ENCODE measurements at regions not wholly inside any gene's neighbourhood (a gene's known extent, or its start where the extent isn't known, plus 50 kb on each side); places are given as distances from the start of the nearest gene placed in this dataset.

GRCh38 chr22:48098243-48098920, 1335.9 kb downstream of the TBC1D22A start:
- TF ChIP-seq EZH2 (IDR thresholded peaks at IDR 0.05; ENCODE audit: low read length, unreplicated experiment) (no peak), CTCF (conservative IDR thresholded peaks at IDR 0.05; ENCODE audit: low read depth, low read length) (no peak), EZH2phosphoT487 (IDR thresholded peaks at IDR 0.05; ENCODE audit: borderline replicate concordance, low read length) (no peak)

Data from PC-3 (cell line).